HG02588 (cell line): ENCODE measurements at regions not wholly inside any gene's neighbourhood (a gene's known extent, or its start where the extent isn't known, plus 50 kb on each side); places are given as distances from the start of the nearest gene placed in this dataset.

Experiments used
- ATAC-seq: cut with Tn5 transposase; IDR thresholded peaks from one replicate; pipeline ENCODE4 v1.9.1; 2021; ENCODE audit warnings: mild to moderate bottlenecking, moderate library complexity; ENCODE audit not compliant: unreplicated experiment

- ATAC-seq, result no peak
These were observed 225.7 kb downstream of the UTP18 start for GRCh38 chr17:51486091-51486490.

GRCh38 chr17:51486885-51487520 is 226.7 kb downstream of the UTP18 start:
- no peak for ATAC-seq

GRCh38 chr17:51487947-51488346 is 227.6 kb downstream of the UTP18 start:
- no peak for ATAC-seq

- ATAC-seq, result no peak
These were observed 231.1 kb downstream of the UTP18 start for GRCh38 chr17:51491416-51491815.

- no peak for ATAC-seq
These were observed 232.9 kb downstream of the UTP18 start for GRCh38 chr17:51493206-51493605.

GRCh38 chr17:51496378-51496777 is 236.0 kb downstream of the UTP18 start:
- no peak for ATAC-seq

- no peak for ATAC-seq
These were observed 239.6 kb downstream of the UTP18 start for GRCh38 chr17:51499897-51500296.

GRCh38 chr17:51500454-51500853 is 240.1 kb downstream of the UTP18 start:
- ATAC-seq, result no peak

GRCh38 chr17:51505450-51505849 is 245.1 kb downstream of the UTP18 start:
- ATAC-seq, result no peak

- no peak for ATAC-seq
These were observed 247.1 kb downstream of the UTP18 start for GRCh38 chr17:51507444-51507843.

- no peak for ATAC-seq
These were observed 247.7 kb downstream of the UTP18 start for GRCh38 chr17:51508048-51508447.

GRCh38 chr17:51510940-51511339 is 250.6 kb downstream of the UTP18 start:
- no peak for ATAC-seq

- no peak for ATAC-seq
These were observed 252.0 kb downstream of the UTP18 start for GRCh38 chr17:51512220-51512907.

- ATAC-seq, result no peak
These were observed 256.6 kb downstream of the UTP18 start for GRCh38 chr17:51516924-51517323.

GRCh38 chr17:51524524-51524923 is 264.2 kb downstream of the UTP18 start:
- no peak for ATAC-seq

- ATAC-seq, result no peak
These were observed 266.2 kb downstream of the UTP18 start for GRCh38 chr17:51526507-51526906.

GRCh38 chr17:51527225-51527982 is 267.1 kb downstream of the UTP18 start:
- no peak for ATAC-seq

- ATAC-seq, result no peak
These were observed 267.8 kb downstream of the UTP18 start for GRCh38 chr17:51528111-51528510.

GRCh38 chr17:51533219-51533618 is 272.9 kb downstream of the UTP18 start:
- no peak for ATAC-seq

- no peak for ATAC-seq
These were observed 273.5 kb downstream of the UTP18 start for GRCh38 chr17:51533821-51534220.

- ATAC-seq, result no peak
These were observed 276.3 kb downstream of the UTP18 start for GRCh38 chr17:51536627-51537026.

GRCh38 chr17:51537996-51538550 is 277.7 kb downstream of the UTP18 start:
- no peak for ATAC-seq
